Type B pancreatic cell (in vitro differentiated cells): ENCODE measurements at regions not wholly inside any gene's neighbourhood (a gene's known extent, or its start where the extent isn't known, plus 50 kb on each side); places are given as distances from the start of the nearest gene placed in this dataset.

ENCODE experiments used
- DNase-seq: peaks from one replicate; pipeline ENCODE4 v3.0.0; 2021; ENCODE audit warnings: mixed read lengths; ENCODE audit not compliant: unreplicated experiment; ENCODE audit errors: extremely low spot score
- H3K27ac Mint-ChIP-seq: 2 replicates; pipeline ENCODE4 v1.8.0; 2021; ENCODE audit warnings: mild to moderate bottlenecking, mixed read lengths
- H3K27me3 Mint-ChIP-seq: 2 replicates; pipeline ENCODE4 v1.8.0; 2021; ENCODE audit warnings: mixed read lengths
- H3K36me3 Mint-ChIP-seq: 2 replicates; pipeline ENCODE4 v1.8.0; 2021; ENCODE audit warnings: mixed read lengths
- H3K4me1 Mint-ChIP-seq: one replicate; pipeline ENCODE4 v1.8.0; 2021; ENCODE audit warnings: mixed read lengths; ENCODE audit not compliant: unreplicated experiment
- H3K4me3 Mint-ChIP-seq: 2 replicates; pipeline ENCODE4 v1.8.0; 2021; ENCODE audit warnings: mild to moderate bottlenecking, mixed read lengths
- H3K9me3 Mint-ChIP-seq: 2 replicates; pipeline ENCODE4 v1.8.0; 2021; ENCODE audit warnings: mixed read lengths
- TF ChIP-seq, protein P1 (sequence below): fragments of 200-600 bp; sonication (generic); conservative IDR thresholded peaks from 2 replicates; pipeline ENCODE4 v1.5.0; 2021; ENCODE audit warnings: antibody characterized with exemption, mild to moderate bottlenecking

DNA sequence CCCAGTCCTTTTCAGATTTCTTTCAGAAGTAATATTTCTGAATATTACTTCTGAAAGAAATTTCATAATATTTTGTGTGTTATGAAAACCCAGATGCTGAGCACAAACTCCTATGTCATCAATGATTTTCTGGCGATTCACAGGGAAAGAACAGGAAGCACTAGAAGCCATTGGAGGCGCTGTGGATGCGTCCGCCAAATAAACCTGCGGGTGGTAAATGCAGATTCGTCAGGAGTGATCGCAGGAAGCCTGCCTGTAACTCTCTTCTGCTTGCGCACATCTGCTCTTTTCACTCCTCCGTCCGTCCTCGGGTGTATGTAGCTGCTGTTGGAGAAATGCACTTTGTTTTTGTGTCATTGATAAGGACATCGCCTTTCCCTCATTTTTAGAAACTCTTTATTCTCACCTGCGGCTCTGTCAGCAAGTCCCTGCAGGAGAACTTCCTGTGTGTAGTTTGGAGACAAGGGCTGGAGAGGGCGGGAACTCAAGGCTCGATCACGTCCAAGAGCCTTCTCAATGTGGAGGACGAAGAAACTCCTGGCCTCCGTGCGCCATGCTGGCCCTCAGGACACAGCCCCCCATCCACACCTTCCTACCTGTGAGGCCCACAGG, 483.8 kb downstream of the GALR1 start:
- Mint-ChIP-seq H3K4me3 (no peak overlapping the region), H3K36me3 (no peaks in the 10 kb centered on the region), H3K27ac (no peak overlapping the region), H3K4me1 (no peaks in the 10 kb centered on the region), H3K27me3 (peaks cover 5% of the 10 kb centered on the region), H3K9me3 (no peaks in the 10 kb centered on the region)
- no peak for DNase-seq
- TF ChIP-seq, protein P1, sequence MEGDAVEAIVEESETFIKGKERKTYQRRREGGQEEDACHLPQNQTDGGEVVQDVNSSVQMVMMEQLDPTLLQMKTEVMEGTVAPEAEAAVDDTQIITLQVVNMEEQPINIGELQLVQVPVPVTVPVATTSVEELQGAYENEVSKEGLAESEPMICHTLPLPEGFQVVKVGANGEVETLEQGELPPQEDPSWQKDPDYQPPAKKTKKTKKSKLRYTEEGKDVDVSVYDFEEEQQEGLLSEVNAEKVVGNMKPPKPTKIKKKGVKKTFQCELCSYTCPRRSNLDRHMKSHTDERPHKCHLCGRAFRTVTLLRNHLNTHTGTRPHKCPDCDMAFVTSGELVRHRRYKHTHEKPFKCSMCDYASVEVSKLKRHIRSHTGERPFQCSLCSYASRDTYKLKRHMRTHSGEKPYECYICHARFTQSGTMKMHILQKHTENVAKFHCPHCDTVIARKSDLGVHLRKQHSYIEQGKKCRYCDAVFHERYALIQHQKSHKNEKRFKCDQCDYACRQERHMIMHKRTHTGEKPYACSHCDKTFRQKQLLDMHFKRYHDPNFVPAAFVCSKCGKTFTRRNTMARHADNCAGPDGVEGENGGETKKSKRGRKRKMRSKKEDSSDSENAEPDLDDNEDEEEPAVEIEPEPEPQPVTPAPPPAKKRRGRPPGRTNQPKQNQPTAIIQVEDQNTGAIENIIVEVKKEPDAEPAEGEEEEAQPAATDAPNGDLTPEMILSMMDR, result no peak

- Mint-ChIP-seq H3K4me1 (no peaks in the 10 kb centered on the region), H3K27ac (no peak overlapping the region), H3K27me3 (peaks cover 7% of the 10 kb centered on the region), H3K36me3 (no peaks in the 10 kb centered on the region), H3K4me3 (no peak overlapping the region), H3K9me3 (no peaks in the 10 kb centered on the region)
- TF ChIP-seq, protein P1, result no peak
- no peak for DNase-seq
Measured at GRCh38 chr18:77736842-77737241, 487.2 kb downstream of the GALR1 start.

DNA sequence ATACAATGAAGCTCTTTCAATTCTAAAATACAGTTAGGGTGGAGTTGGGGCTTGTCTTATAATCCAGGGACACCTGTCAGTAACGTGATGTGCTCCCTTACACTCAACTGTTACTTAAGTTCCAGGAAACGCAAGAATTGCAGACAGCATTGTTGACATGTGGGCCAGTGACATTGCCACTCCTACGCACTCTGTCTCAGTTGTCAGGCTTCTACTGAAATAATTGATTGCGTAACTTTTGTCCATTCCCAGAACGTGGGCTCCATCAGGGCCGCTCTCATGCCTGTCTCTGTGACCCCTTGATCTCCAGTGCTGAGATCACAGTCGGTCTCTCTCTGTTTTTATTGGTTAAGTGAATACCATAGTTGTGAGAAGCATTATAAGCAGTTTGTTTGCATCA, 487.8 kb downstream of the GALR1 start:
- H3K4me3 Mint-ChIP-seq, result no peak overlapping the region
- H3K27ac Mint-ChIP-seq, result no peak overlapping the region
- no peaks in the 10 kb centered on the region for H3K36me3 Mint-ChIP-seq
- H3K4me1 Mint-ChIP-seq, result no peaks in the 10 kb centered on the region
- no peak for DNase-seq
- TF ChIP-seq, protein P1, result no peak
- H3K27me3 Mint-ChIP-seq, result peaks cover 6% of the 10 kb centered on the region
- H3K9me3 Mint-ChIP-seq, result no peaks in the 10 kb centered on the region

GRCh38 chr18:77749089-77749488, 499.4 kb downstream of the GALR1 start:
- Mint-ChIP-seq H3K27me3 (peaks cover 23% of the 10 kb centered on the region), H3K4me3 (no peak overlapping the region)
- no peak for DNase-seq

GRCh38 chr18:77750006-77750405, 500.4 kb downstream of the GALR1 start:
- DNase-seq, result no peak
- Mint-ChIP-seq H3K36me3 (no peaks in the 10 kb centered on the region), H3K4me3 (no peak overlapping the region), H3K27me3 (peaks cover 29% of the 10 kb centered on the region), H3K9me3 (no peaks in the 10 kb centered on the region), H3K27ac (no peak overlapping the region), H3K4me1 (no peaks in the 10 kb centered on the region)
- TF ChIP-seq, protein P1, result no peak

More at GRCh38 chr18:77749089-77749488, 499.4 kb downstream of the GALR1 start:
- Mint-ChIP-seq H3K9me3 (no peaks in the 10 kb centered on the region), H3K27ac (no peak overlapping the region), H3K36me3 (no peaks in the 10 kb centered on the region), H3K4me1 (no peaks in the 10 kb centered on the region)
- TF ChIP-seq, protein P1, result peak; percentile 85
